Ishikawa (cell line): ENCODE measurements at regions not wholly inside any gene's neighbourhood (a gene's known extent, or its start where the extent isn't known, plus 50 kb on each side); places are given as distances from the start of the nearest gene placed in this dataset.

Experiments
- EP300 ChIP-seq: IDR thresholded peaks from 2 replicates; pipeline ENCODE4 v1.6.1; 2012; ENCODE audit warnings: borderline replicate concordance
- NFIC ChIP-seq: IDR thresholded peaks from 2 replicates; pipeline ENCODE4 v1.6.1; 2012
- TAF1 ChIP-seq: IDR thresholded peaks from 2 replicates; pipeline ENCODE4 v1.6.1; 2012; ENCODE audit warnings: low read depth, mild to moderate bottlenecking
- TF ChIP-seq, protein P1 (sequence below): IDR thresholded peaks from 2 replicates; pipeline ENCODE4 v1.6.1; 2012

GRCh38 chr6:134817448-134817847 lies 132.5 kb downstream of the ALDH8A1 start:
- TF ChIP-seq EP300 (no peak), NFIC (no peak), TAF1 (no peak)
- TF ChIP-seq, protein P1, sequence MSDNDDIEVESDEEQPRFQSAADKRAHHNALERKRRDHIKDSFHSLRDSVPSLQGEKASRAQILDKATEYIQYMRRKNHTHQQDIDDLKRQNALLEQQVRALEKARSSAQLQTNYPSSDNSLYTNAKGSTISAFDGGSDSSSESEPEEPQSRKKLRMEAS: no peak
